HCT116 (cell line): ENCODE measurements at regions not wholly inside any gene's neighbourhood (a gene's known extent, or its start where the extent isn't known, plus 50 kb on each side); places are given as distances from the start of the nearest gene placed in this dataset.

Experiments
- EZH2phosphoT487 ChIP-seq: fragments of 200-600 bp; IDR thresholded peaks from 2 replicates; pipeline ENCODE4 v1.6.1; 2018; ENCODE audit warnings: antibody characterized with exemption, borderline replicate concordance
- TF ChIP-seq, protein P1 (sequence below), 3 experiments: fragments of 200-600 bp in 1 of 3; sonication (generic) in 1 of 3; IDR thresholded peaks in 2 of 3; conservative IDR thresholded peaks in 1 of 3; 2 replicates each; pipeline ENCODE4 v1.5.1; 2012 to 2017; ENCODE audit warnings: low read depth in 2 of 3, low read length in 2 of 3, antibody characterized with exemption in 1 of 3, borderline replicate concordance in 1 of 3, control low read depth in 1 of 3, mild to moderate bottlenecking in 1 of 3, mixed read lengths in 1 of 3, mixed run types in 1 of 3, moderate library complexity in 1 of 3; ENCODE audit not compliant: insufficient read depth in 1 of 3
- TF ChIP-seq, protein P2 (sequence below): IDR thresholded peaks from 2 replicates; pipeline ENCODE4 v1.6.1; 2012

DNA sequence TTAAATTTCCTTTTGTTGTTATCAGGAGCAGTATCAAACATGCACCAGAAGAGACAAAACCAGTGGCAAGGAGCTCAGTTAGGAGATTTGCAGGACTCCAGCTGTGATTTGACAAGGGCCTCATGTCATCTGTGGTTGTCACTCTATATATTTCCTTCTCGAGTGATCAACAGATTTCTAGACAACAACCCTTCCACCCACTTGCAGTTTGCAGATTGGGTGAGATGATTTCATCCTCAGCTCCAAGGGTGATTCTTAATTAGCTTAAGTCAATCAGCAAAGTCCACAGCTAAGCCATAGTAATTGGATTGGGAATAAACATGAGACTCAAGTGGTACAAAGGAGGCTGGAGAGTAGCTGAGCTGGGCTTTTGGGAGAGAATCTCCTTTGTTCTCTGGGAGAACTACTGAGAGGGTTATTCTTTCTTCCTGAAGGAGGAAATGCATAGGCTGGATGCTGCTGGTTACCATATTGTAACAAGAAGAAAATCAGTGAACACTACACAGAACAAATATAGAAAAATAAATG is 192.8 kb downstream of the PPARGC1A start:
- no peak for TF ChIP-seq EZH2phosphoT487
- TF ChIP-seq, protein P1, sequence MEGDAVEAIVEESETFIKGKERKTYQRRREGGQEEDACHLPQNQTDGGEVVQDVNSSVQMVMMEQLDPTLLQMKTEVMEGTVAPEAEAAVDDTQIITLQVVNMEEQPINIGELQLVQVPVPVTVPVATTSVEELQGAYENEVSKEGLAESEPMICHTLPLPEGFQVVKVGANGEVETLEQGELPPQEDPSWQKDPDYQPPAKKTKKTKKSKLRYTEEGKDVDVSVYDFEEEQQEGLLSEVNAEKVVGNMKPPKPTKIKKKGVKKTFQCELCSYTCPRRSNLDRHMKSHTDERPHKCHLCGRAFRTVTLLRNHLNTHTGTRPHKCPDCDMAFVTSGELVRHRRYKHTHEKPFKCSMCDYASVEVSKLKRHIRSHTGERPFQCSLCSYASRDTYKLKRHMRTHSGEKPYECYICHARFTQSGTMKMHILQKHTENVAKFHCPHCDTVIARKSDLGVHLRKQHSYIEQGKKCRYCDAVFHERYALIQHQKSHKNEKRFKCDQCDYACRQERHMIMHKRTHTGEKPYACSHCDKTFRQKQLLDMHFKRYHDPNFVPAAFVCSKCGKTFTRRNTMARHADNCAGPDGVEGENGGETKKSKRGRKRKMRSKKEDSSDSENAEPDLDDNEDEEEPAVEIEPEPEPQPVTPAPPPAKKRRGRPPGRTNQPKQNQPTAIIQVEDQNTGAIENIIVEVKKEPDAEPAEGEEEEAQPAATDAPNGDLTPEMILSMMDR (IDR thresholded peaks at IDR 0.05 in 2 of 3, conservative IDR thresholded peaks at IDR 0.05 in 1 of 3; ENCODE audit: borderline replicate concordance in 1 of 3, insufficient read depth in 1 of 3, low read depth in 2 of 3, low read length in 2 of 3): no peak
- TF ChIP-seq, protein P2, sequence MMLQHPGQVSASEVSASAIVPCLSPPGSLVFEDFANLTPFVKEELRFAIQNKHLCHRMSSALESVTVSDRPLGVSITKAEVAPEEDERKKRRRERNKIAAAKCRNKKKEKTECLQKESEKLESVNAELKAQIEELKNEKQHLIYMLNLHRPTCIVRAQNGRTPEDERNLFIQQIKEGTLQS: no peak
